HFFc6 (cell line): ENCODE measurements at regions not wholly inside any gene's neighbourhood (a gene's known extent, or its start where the extent isn't known, plus 50 kb on each side); places are given as distances from the start of the nearest gene placed in this dataset.

Experiments
- DNase-seq: peaks from one replicate; pipeline ENCODE4 v3.0.0-alpha.2; 2018
- H3K27ac Mint-ChIP-seq: 2 replicates; pipeline ENCODE4 v1.8.0; 2020; ENCODE audit warnings: mild to moderate bottlenecking, mixed read lengths
- H3K27me3 Mint-ChIP-seq: 2 replicates; pipeline ENCODE4 v1.8.0; 2021; ENCODE audit warnings: mild to moderate bottlenecking, moderate library complexity, mixed read lengths; ENCODE audit not compliant: insufficient read depth
- H3K36me3 Mint-ChIP-seq: 2 replicates; pipeline ENCODE4 v1.8.0; 2021; ENCODE audit warnings: low read depth, mixed read lengths
- H3K4me1 Mint-ChIP-seq: 2 replicates; pipeline ENCODE4 v1.8.0; 2020; ENCODE audit warnings: low read depth, mixed read lengths
- H3K4me3 Mint-ChIP-seq: 2 replicates; pipeline ENCODE4 v1.8.0; 2020; ENCODE audit warnings: mild to moderate bottlenecking, moderate library complexity, mixed read lengths
- H3K9me3 Mint-ChIP-seq: 2 replicates; pipeline ENCODE4 v1.8.0; 2020; ENCODE audit warnings: mild to moderate bottlenecking, mixed read lengths
- TF ChIP-seq, protein P1 (sequence below): fragments of 200-600 bp; sonication (generic); IDR thresholded peaks from 2 replicates; pipeline ENCODE4 v1.5.0; 2021; ENCODE audit warnings: antibody characterized with exemption, mild to moderate bottlenecking

DNA sequence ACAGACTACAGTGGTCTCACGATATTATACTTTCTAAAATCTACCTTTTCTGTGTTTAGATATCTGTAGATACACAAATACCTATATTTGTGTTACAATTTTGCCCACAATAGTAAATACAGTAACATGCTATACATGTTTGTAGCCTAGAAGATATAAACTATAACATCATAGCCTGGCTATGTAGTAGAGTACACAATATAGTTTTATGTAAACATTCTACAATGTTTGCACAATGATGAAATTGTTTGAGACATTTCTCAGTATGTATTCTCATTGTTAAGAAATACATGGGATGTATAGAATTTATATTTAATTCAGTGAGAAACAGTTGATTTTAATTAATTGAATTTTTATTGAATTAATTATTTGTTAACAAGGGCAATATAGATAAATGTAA is 1367.0 kb downstream of the OTOL1 start:
- Mint-ChIP-seq H3K36me3 (no peaks in the 10 kb centered on the region), H3K4me1 (no peaks in the 10 kb centered on the region), H3K27me3 (no peaks in the 10 kb centered on the region), H3K4me3 (no peak overlapping the region), H3K9me3 (no peaks in the 10 kb centered on the region), H3K27ac (no peak overlapping the region)
- no peak for DNase-seq
- TF ChIP-seq, protein P1, sequence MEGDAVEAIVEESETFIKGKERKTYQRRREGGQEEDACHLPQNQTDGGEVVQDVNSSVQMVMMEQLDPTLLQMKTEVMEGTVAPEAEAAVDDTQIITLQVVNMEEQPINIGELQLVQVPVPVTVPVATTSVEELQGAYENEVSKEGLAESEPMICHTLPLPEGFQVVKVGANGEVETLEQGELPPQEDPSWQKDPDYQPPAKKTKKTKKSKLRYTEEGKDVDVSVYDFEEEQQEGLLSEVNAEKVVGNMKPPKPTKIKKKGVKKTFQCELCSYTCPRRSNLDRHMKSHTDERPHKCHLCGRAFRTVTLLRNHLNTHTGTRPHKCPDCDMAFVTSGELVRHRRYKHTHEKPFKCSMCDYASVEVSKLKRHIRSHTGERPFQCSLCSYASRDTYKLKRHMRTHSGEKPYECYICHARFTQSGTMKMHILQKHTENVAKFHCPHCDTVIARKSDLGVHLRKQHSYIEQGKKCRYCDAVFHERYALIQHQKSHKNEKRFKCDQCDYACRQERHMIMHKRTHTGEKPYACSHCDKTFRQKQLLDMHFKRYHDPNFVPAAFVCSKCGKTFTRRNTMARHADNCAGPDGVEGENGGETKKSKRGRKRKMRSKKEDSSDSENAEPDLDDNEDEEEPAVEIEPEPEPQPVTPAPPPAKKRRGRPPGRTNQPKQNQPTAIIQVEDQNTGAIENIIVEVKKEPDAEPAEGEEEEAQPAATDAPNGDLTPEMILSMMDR: no peak

DNA sequence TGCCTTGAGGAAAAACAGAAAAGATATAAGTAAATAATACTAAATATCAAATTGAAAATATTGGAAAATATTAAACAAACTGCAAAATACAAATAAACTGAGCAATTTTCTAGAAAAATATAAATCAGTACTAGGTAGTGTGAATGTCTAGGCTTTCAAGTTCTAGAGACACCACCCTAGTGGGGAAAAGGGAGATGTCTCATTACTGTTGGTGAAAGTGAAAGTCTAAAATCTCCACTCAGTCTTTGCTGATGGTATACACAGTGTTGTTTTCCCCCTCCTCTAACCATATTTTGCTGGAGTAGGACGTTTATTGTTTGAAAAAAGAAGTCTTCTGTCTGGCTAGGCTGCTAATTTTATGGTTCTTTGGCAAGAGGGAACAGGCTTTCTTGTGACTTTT is 1368.9 kb downstream of the OTOL1 start:
- no peak for DNase-seq
- Mint-ChIP-seq H3K4me1 (no peaks in the 10 kb centered on the region), H3K9me3 (no peaks in the 10 kb centered on the region), H3K27me3 (no peaks in the 10 kb centered on the region), H3K36me3 (no peaks in the 10 kb centered on the region), H3K27ac (no peak overlapping the region), H3K4me3 (no peak overlapping the region)
- TF ChIP-seq, protein P1: no peak

GRCh38 chr3:162879021-162879562 is 1382.5 kb downstream of the OTOL1 start:
- TF ChIP-seq, protein P1: no peak
- Mint-ChIP-seq H3K9me3 (no peaks in the 10 kb centered on the region), H3K27me3 (no peaks in the 10 kb centered on the region), H3K4me1 (no peaks in the 10 kb centered on the region), H3K27ac (no peak overlapping the region), H3K36me3 (no peaks in the 10 kb centered on the region), H3K4me3 (no peak overlapping the region)
- DNase-seq: no peak

GRCh38 chr3:162884373-162884772 is 1387.8 kb downstream of the OTOL1 start:
- no peak overlapping the region for H3K27ac Mint-ChIP-seq
- no peak overlapping the region for H3K4me3 Mint-ChIP-seq
- TF ChIP-seq, protein P1: no peak
- H3K27me3 Mint-ChIP-seq: no peaks in the 10 kb centered on the region
- H3K4me1 Mint-ChIP-seq: no peaks in the 10 kb centered on the region
- H3K36me3 Mint-ChIP-seq: no peaks in the 10 kb centered on the region
- H3K9me3 Mint-ChIP-seq: no peaks in the 10 kb centered on the region
- DNase-seq: no peak

DNA sequence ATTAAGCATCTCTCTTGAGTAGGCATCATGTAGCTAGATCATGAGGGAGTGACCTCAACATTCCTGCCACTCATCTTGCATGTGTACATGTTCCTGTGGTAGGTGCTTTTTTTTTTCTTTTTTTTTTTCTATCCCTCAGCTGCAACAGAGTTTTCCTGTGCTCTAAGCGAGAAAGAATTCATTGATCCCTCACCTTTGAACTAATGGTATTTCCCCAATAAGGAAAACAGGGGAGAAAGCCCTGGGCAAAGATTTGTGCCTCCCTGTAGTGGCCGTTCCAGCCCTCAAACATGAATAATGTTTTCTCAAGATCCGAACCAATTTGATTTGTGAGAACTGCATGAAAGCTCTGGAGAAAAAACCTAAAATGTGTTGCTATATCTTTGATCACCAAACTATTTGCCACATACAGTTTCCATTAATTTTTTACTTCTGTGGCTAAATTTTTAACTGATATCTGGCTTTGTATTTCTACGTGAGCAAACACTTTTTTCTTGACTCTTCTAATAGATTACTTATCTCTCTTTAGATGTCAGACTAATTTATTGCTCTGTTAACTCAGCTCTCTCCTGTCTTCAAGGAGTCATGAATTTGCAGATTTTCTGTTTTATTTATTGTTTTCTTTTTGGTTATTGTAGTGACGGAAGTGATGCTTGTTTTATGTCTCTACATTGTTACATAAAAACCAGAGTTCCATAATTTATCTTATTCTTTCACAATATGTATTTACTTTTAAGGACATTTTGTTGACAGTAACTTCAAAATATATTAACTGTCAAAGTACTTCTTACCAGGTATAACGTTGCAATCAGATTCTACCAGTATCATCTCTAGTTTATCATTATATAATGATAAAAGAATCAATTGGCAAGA is 1396.5 kb downstream of the OTOL1 start:
- no peaks in the 10 kb centered on the region for H3K36me3 Mint-ChIP-seq
- TF ChIP-seq, protein P1: no peak
- no peak overlapping the region for H3K27ac Mint-ChIP-seq
- no peaks in the 10 kb centered on the region for H3K27me3 Mint-ChIP-seq
- no peaks in the 10 kb centered on the region for H3K4me1 Mint-ChIP-seq
- H3K4me3 Mint-ChIP-seq: no peak overlapping the region
- DNase-seq: no peak
- H3K9me3 Mint-ChIP-seq: no peaks in the 10 kb centered on the region
